GM19468 (cell line): ENCODE measurements at regions not wholly inside any gene's neighbourhood (a gene's known extent, or its start where the extent isn't known, plus 50 kb on each side); places are given as distances from the start of the nearest gene placed in this dataset.
"Not testable (repeated sequence)": the region's sequence is repeated elsewhere in the genome, so short reads cannot be mapped to it uniquely, and the experiment has no call there.

Source experiments
- ATAC-seq: cut with Tn5 transposase; IDR thresholded peaks from one replicate; pipeline ENCODE4 v1.9.1; 2021; ENCODE audit warnings: mild to moderate bottlenecking, moderate library complexity, moderate number of reproducible peaks; ENCODE audit not compliant: unreplicated experiment; ENCODE audit errors: extremely low read depth

GRCh38 chr7:92925876-92926696, 89.7 kb upstream of the CDK6 start:
- ATAC-seq, result no peak

DNA sequence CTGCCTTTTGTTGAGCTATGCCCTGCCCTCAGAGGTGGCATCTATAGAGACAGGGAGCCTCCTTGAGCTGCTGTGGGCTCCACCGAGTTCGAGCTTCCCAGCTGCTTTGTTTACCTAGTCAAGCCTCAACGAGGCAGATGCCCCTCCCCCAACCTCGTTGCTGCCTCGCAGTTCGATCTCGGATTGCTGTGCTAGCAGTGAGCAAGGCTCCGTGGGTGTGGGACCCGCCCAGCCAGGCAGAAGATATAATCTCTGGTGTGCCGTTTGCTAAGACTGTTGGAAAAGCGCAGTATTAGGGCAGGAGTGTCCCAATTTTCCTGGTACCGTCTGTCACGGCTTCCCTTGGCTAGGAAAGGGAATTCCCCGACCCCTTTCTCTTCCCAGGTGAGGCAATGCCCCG, 88.4 kb upstream of the CDK6 start:
- no peak for ATAC-seq

- ATAC-seq, result no peak
Observed at GRCh38 chr7:92917230-92917629, 80.9 kb upstream of the CDK6 start.

DNA sequence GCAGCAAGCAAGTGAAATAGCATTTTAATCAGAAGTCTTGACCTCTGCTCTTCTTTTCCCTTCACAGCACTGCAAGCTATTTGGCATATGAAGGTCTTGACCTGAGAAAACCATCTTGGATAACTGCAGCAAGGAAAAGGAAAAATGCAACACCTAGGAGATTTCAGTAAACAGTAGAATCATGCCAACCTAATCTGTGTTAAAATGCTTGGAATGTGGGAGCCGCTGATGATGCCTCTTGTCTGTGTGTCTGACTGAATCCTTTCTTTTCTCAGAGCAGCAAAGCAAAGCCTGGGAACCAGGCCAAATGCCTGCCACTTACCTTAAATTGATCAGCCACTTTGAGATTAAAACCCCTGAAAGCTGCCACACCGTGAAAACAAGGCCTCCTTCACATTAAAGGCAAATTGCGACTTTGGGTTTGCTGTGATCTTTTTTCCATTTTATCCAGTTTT, 80.4 kb upstream of the CDK6 start:
- ATAC-seq, result no peak

GRCh38 chr7:92915348-92915747, 79.0 kb upstream of the CDK6 start:
- no peak for ATAC-seq

DNA sequence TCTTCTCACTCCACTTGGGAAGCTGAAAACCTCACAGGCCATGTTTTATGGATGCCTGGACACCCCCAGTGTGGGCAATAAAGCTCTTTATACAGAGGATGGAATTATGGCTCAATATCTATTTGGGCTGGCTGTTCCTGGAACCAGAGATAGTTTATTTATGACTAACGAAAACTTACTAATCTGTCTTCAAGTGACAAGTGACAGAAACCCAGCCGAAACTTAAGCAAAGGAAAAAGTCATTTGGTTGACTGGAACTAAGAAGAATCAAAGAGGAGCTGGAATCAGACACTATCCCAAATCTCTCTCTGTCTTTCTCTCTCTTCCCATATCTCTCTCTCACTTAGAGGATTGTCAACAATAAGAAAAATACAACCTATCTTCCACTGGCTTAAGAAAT, 78.3 kb upstream of the CDK6 start:
- no peak for ATAC-seq

DNA sequence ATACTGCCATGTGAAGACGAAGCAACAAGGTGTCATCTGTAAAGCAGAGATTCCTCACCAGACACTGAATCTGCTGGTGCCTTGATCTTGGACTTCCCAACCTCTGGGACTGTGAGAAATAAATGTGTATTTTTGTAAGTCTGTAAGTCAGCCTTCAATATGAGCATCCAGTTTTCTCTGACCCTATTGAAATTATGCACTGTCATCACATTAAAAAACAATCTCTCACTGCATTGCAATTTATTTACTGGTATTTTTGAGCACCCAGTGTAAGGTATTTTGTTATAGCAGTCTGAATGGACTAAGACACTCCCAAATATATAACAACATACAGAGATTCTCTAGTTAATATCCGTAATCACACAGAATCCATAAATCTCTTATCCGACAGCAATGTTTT, 77.5 kb upstream of the CDK6 start:
- no peak for ATAC-seq

DNA sequence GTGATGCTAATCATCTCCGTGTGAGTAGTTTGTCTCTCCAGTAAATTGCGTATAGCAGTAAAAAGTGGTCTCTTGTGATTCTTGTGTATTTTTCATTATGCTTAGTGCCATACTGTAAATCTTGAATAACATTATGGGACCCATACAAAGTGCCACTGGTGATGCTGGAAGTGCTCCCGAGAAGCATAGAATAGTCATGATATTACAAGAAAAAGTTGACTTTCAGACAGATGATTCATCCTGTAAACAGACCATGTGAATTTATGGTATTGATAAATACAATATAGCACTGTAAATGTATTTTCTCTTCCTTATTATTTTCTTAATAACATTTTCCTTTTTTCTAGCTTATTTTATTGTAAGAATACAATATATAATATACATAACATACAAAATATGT, 74.6 kb upstream of the CDK6 start:
- no peak for ATAC-seq

DNA sequence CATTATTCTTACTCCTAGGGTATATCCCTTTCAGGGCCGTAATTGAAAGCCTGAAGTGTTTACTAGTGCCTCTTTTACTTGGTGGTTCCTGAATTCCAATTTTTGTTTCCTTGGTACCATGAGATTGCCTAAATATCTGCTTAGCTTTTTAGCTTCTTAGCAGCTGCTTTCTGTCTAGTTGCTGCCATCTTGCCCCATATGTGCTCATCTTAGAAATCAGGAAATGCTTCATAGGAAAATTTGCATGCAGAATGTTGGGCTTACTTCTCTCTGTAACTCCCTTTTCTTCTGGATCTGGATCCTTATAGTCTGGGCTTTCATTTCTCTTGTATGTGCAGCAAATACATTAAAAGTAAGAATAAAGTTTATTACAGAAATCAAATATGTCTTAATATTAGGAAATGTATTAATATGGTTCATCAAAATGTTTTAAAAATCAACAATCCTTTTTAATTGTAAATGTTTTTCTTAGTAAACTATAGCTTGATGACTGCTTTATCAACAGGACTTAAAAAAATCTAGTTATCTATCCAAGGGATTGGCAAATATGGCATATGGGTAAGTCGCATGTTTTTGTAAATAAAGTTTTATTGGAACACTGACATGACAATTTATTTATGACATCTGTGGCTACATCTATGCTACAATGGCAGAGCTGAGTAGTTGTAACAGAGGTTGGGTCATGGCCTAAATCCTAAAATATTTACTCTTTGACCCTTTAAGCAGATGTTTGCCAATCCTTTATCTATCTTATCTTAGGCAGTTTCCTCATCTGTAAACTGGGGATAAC, 73.5 kb upstream of the CDK6 start:
- no peak for ATAC-seq

GRCh38 chr7:92904244-92905131, 68.1 kb upstream of the CDK6 start:
- ATAC-seq, result peak; percentile 89

GRCh38 chr7:92898798-92899197, 62.4 kb upstream of the CDK6 start:
- ATAC-seq, result no peak

- ATAC-seq, result not testable (repeated sequence)
Observed at GRCh38 chr7:92894857-92895256, 58.5 kb upstream of the CDK6 start.

DNA sequence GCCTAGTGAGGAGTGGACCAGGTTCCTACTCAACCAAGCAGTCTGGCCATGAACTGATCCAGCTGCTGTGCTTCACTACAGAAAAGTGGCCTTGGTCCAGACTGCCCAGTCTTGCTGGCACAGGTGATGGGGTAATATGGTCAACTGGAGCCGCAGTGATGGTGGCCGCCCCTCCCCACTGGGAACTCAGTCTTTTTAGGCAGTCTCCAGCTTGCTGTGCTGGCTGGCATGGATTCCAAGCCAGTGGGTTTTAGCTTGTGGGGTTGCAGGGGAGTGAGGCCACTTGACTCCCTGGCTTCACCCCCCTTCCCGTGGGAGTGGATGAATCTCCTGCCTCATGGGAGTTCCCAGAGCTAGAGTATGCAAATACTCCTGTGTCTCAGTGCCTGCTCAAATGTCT, 52.7 kb upstream of the CDK6 start:
- ATAC-seq, result no peak
